ENCODE measurements at regions not wholly inside any gene's neighbourhood (a gene's known extent, or its start where the extent isn't known, plus 50 kb on each side); places are given as distances from the start of the nearest gene placed in this dataset.

DNA sequence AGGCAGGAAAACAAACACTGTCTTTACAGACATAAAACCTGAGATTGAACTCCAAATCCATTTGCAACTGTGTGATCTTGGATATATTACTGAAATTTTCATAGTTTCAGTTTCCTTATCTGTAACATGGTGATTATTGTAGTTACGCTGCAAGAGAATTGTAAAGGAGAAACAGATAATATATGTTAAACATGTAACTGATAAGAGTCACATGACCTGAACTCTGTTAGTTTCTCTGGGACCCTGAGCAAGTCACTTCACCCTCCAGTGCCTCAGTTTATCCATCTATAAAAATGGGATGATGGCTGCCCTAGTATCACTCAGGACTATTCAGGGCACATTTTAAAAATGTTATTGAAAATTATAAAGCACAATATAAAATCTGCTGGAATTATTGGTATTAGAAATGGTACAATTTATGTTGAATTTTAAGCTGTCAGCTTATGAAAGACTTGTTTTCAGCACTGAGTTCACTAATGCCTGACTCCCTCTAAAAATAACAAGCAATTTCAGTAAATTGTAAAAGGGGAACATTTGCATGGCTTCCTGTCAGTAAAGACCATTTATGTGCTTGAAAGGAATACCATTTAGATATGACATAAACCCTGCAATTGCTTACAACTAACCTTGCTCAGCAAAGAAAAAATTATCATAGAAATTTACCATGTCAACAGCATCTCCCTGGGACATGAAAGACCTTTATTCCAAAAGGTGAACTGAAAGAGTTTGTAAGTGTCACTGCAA, 393.5 kb downstream of the RAD51AP2 start:
- Histone ChIP-seq H3K4me2 (ENCODE audit: low read length) (peak overlapping the region; percentile 18; the same call in 1 of the 2 replicates), H3K4me1 (ENCODE audit: low read length) (peaks cover 13% of the 10 kb centered on the region)

DNA sequence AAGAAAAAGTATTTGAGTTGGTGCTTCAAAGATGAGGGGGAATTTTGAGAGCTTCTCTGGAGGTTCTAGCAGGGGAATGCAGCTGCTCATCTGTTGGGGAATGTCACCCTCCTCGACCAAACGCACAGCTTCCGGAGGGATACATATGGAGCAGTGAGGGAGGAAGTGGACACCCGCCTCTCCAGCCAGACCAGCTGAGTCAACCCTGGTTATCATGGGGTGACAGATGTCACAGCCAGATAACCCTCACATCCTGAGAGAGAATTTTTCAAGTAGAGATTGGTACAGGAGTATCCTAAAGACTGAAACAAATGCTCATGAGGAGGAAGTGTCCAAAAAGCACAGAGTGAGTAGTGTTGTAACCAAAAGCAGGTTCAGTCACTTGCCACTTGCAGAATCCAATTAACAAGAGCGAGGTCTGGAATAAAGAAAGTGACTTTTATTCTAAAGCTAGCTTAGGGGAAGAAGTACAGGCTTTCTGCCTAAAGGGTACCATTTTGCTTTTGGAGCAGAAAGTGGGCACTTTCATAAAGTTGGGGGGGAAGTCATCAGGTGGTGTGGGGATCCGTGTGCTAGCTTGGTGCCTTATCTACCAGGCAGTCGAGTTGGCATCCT, 395.2 kb downstream of the RAD51AP2 start:
- Histone ChIP-seq H3K9ac (ENCODE audit: low read length) (no peak overlapping the region), H3K9me3 (ENCODE audit: insufficient read depth, low read length) (no peaks in the 10 kb centered on the region), H3K4me2 (ENCODE audit: low read length) (no peak overlapping the region), H3K4me1 (ENCODE audit: low read length) (peaks cover 13% of the 10 kb centered on the region), H3K36me3 (replicated peaks; ENCODE audit: low read depth, low read length) (no peaks in the 10 kb centered on the region), H3K27me3 (ENCODE audit: low read depth, low read length) (no peaks in the 10 kb centered on the region), H3K79me2 (ENCODE audit: low read length) (no peaks in the 10 kb centered on the region), H4K20me1 (ENCODE audit: insufficient read depth, low read length) (no peaks in the 10 kb centered on the region), H3K4me3 (ENCODE audit: low read length) (no peak overlapping the region), H2AFZ (ENCODE audit: low read depth, low read length) (no peak overlapping the region), H3K27ac (ENCODE audit: low read length) (no peak overlapping the region)
- no peak for TF ChIP-seq EZH2phosphoT487 (IDR thresholded peaks at IDR 0.05; ENCODE audit: low read depth)
- TF ChIP-seq, protein P1, sequence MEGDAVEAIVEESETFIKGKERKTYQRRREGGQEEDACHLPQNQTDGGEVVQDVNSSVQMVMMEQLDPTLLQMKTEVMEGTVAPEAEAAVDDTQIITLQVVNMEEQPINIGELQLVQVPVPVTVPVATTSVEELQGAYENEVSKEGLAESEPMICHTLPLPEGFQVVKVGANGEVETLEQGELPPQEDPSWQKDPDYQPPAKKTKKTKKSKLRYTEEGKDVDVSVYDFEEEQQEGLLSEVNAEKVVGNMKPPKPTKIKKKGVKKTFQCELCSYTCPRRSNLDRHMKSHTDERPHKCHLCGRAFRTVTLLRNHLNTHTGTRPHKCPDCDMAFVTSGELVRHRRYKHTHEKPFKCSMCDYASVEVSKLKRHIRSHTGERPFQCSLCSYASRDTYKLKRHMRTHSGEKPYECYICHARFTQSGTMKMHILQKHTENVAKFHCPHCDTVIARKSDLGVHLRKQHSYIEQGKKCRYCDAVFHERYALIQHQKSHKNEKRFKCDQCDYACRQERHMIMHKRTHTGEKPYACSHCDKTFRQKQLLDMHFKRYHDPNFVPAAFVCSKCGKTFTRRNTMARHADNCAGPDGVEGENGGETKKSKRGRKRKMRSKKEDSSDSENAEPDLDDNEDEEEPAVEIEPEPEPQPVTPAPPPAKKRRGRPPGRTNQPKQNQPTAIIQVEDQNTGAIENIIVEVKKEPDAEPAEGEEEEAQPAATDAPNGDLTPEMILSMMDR (IDR thresholded peaks at IDR 0.05; ENCODE audit: low read depth, low read length) = no peak

More for the DNA sequence above, 393.5 kb downstream of the RAD51AP2 start:
- Histone ChIP-seq H3K9ac (ENCODE audit: low read length) (no peak overlapping the region), H2AFZ (ENCODE audit: low read depth, low read length) (no peak overlapping the region), H4K20me1 (ENCODE audit: insufficient read depth, low read length) (no peaks in the 10 kb centered on the region), H3K27me3 (ENCODE audit: low read depth, low read length) (no peaks in the 10 kb centered on the region), H3K27ac (ENCODE audit: low read length) (no peak overlapping the region), H3K9me3 (ENCODE audit: insufficient read depth, low read length) (no peaks in the 10 kb centered on the region), H3K4me3 (ENCODE audit: low read length) (no peak overlapping the region), H3K36me3 (replicated peaks; ENCODE audit: low read depth, low read length) (no peaks in the 10 kb centered on the region), H3K79me2 (ENCODE audit: low read length) (no peaks in the 10 kb centered on the region)
- no peak for TF ChIP-seq EZH2phosphoT487 (IDR thresholded peaks at IDR 0.05; ENCODE audit: low read depth)
- TF ChIP-seq, protein P1 (IDR thresholded peaks at IDR 0.05; ENCODE audit: low read depth, low read length) = no peak

GRCh38 chr2:17115466-17115865, 402.8 kb downstream of the RAD51AP2 start:
- Histone ChIP-seq H3K4me2 (ENCODE audit: low read length) (no peak overlapping the region), H3K4me3 (ENCODE audit: low read length) (no peak overlapping the region), H3K79me2 (ENCODE audit: low read length) (no peaks in the 10 kb centered on the region), H4K20me1 (ENCODE audit: insufficient read depth, low read length) (no peaks in the 10 kb centered on the region), H3K9me3 (ENCODE audit: insufficient read depth, low read length) (no peaks in the 10 kb centered on the region), H3K4me1 (ENCODE audit: low read length) (0 out of 2 replicates have a peak, but pooled peaks cover 5% of the 10 kb centered on the region), H3K27ac (ENCODE audit: low read length) (no peak overlapping the region), H3K9ac (ENCODE audit: low read length) (no peak overlapping the region), H2AFZ (ENCODE audit: low read depth, low read length) (no peak overlapping the region), H3K27me3 (ENCODE audit: low read depth, low read length) (no peaks in the 10 kb centered on the region), H3K36me3 (replicated peaks; ENCODE audit: low read depth, low read length) (no peaks in the 10 kb centered on the region)
- TF ChIP-seq EZH2phosphoT487 (IDR thresholded peaks at IDR 0.05; ENCODE audit: low read depth) = no peak
- TF ChIP-seq, protein P1 (IDR thresholded peaks at IDR 0.05; ENCODE audit: low read depth, low read length) = no peak

GRCh38 chr2:17115042-17115441, 403.2 kb downstream of the RAD51AP2 start:
- no peaks in the 10 kb centered on the region for H3K9me3 ChIP-seq (ENCODE audit: insufficient read depth, low read length)
- no peak overlapping the region for H3K27ac ChIP-seq (ENCODE audit: low read length)
- H3K4me2 ChIP-seq (ENCODE audit: low read length) = no peak overlapping the region
- no peaks in the 10 kb centered on the region for H3K79me2 ChIP-seq (ENCODE audit: low read length)
- H3K4me3 ChIP-seq (ENCODE audit: low read length) = no peak overlapping the region
- H3K4me1 ChIP-seq (ENCODE audit: low read length) = 0 out of 2 replicates have a peak, but pooled peaks cover 5% of the 10 kb centered on the region
- H4K20me1 ChIP-seq (ENCODE audit: insufficient read depth, low read length) = no peaks in the 10 kb centered on the region
- no peak overlapping the region for H2AFZ ChIP-seq (ENCODE audit: low read depth, low read length)
- no peaks in the 10 kb centered on the region for H3K27me3 ChIP-seq (ENCODE audit: low read depth, low read length)
- H3K9ac ChIP-seq (ENCODE audit: low read length) = no peak overlapping the region
- no peaks in the 10 kb centered on the region for H3K36me3 ChIP-seq (replicated peaks; ENCODE audit: low read depth, low read length)
- no peak for TF ChIP-seq EZH2phosphoT487 (IDR thresholded peaks at IDR 0.05; ENCODE audit: low read depth)
- TF ChIP-seq, protein P1 (IDR thresholded peaks at IDR 0.05; ENCODE audit: low read depth, low read length) = no peak
